ENCODE measurements at regions not wholly inside any gene's neighbourhood (a gene's known extent, or its start where the extent isn't known, plus 50 kb on each side); places are given as distances from the start of the nearest gene placed in this dataset.

- DNase-seq: no peak
Measured at GRCh38 chr1:83718338-83718737, 280.6 kb downstream of the TTLL7 start.

DNA sequence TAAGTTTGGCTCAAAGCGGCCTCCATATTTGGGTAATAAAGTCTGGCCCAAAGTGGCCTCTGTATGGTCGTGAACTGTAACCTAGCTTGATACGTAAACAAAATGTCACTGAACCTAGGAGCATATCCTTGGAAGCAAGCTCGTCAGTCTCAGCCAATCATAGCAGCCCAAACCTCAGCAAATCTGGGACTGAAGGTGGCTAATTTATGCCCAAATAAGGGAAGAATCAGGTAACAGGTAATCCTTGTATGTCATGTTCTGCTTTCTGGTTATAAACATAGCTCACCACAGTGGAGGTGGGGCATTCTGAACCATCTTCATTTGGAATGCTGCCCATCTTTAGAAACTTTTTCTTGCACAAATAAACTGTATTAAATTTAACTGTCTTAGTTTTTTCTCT, 281.1 kb downstream of the TTLL7 start:
- no peak for DNase-seq

DNA sequence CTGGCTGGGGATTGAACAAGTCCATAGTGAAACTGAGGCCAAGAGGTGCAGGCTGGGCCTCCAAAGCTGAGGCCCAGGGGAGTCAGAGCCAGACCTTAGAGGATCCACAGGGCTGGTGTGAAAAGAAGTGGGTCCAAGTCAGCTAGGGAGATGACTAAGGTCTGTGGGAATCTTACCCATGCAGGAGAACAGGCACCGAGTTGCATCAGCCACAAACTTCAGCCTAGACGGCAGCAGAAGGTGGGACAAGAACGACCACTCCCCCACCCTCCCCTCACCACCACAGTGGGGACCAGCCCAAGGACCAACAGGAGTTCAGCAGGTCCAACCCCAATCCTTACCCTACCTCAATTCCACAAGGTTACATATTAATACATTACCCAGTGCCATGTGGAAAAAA, 282.3 kb downstream of the TTLL7 start:
- DNase-seq: no peak

- no peak for DNase-seq
Measured at GRCh38 chr1:83715550-83715949, 283.4 kb downstream of the TTLL7 start.

GRCh38 chr1:83709662-83710061, 289.3 kb downstream of the TTLL7 start:
- no peak for DNase-seq

- no peak for DNase-seq
Measured at GRCh38 chr1:83706354-83706938, 292.5 kb downstream of the TTLL7 start.

GRCh38 chr1:83705091-83705490, 293.8 kb downstream of the TTLL7 start:
- DNase-seq: no peak

DNA sequence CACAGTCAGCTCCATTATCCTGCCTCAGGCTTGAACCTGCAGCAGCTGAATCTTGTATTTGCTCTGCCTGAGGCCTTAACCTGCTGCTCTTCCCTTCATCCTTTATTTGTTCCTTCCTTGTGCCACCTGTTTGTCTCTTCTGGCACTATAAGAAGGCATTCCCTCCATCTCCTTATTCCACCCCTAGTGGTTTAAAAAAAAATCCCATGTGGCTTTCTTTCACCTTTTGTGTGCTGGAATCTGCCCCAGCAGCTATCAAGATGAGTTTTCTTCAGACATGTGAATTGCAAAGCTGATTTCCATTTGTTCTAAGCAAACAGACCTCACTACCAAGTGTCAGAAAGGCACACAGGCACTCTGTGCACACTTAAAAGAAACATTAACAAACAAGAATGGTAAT, 294.6 kb downstream of the TTLL7 start:
- DNase-seq: no peak

GRCh38 chr1:83702356-83702755, 296.6 kb downstream of the TTLL7 start:
- no peak for DNase-seq

DNA sequence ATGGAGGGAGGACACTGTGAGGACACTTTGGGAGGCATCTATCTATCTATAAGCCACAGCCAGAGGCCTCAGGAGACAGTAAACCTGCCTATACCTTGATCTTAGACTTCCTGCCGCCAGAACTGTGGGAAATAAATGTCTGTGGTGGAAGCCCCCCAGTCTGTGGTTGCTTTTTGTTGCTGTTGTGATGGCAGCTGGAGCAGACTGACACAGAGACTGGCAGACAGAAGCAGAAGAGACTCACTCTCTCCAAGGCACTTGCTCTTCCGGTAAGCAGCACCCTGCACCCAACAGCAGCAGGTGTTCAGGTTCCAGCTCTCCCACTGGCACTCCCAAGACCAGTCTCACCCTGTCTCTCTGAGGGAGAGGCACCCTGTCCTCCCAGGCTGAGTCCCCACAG, 297.6 kb downstream of the TTLL7 start:
- no peak for DNase-seq

GRCh38 chr1:83698644-83699043, 300.3 kb downstream of the TTLL7 start:
- no peak for DNase-seq

GRCh38 chr1:83697961-83698360, 301.0 kb downstream of the TTLL7 start:
- DNase-seq: no peak

DNA sequence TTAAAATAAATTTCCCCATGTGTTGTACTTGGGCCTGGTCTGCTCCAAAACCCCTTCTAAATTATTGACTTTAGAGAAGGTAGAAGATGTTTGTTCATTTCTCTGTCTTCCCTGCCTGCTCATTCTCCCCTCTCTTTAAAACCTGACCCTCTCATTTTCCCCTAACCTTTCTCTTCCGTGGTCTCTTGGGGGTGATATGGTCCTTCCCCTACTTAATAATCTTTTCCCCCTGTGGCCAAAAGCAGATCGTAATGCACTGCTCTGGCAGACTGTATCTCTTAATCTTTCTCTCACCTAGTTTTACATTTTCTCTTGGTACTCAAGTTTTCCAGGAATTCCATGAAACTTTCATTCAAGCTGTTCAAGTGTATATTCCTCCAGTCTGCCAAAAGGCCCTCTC, 301.7 kb downstream of the TTLL7 start:
- no peak for DNase-seq

GRCh38 chr1:83694449-83694848, 304.5 kb downstream of the TTLL7 start:
- no peak for DNase-seq

- DNase-seq: no peak
Measured at GRCh38 chr1:83693427-83694126, 305.4 kb downstream of the TTLL7 start.

GRCh38 chr1:83692524-83693381, 306.2 kb downstream of the TTLL7 start:
- DNase-seq: peak in 1 of 2 donors; percentile 13

DNA sequence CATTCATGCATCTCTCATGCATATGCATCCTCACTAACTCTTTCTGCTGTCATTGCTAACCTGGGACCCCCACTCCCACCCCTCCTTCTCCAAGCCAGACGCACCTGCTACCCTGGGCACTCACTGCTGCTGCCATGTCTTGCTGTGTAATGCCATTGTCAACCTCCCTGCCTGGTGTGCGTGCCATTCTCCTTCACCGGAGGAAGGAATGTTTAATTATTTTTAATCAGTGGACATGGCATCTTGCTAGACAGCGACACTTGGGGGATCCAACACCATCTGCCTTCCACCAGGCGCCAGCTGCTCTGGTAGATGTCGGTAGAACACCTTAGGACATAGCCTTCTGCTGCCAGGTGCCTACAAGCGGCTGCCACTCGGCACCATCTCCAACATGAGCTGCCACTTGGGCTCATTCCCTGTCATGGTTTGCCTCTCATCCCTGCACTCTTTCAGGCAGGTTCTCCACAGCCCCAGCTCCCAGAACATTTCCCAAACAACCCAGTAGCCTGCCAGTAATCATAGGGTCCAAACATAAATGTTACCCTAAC, 306.9 kb downstream of the TTLL7 start:
- no peak for DNase-seq

GRCh38 chr1:83689921-83690868, 308.7 kb downstream of the TTLL7 start:
- DNase-seq: no peak

DNA sequence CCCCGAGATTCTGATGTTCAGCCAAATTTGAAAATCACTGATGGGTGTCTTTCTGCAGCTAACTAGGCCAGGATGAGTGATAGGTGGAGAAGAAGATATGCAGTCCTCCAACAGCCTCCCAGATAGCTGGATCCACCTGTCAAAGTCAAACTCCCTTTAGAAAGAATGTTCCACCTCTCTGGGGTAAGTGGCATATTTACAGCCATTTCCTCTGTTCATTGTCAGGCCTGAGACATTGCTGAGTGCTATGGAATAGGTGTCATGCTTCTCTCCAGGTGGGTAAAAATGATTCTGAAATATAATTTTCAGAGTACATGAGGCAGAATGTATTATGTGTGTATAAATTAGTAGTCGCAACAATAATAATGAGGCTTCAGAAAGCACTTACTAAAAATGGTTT, 316.8 kb downstream of the TTLL7 start:
- DNase-seq: no peak

DNA sequence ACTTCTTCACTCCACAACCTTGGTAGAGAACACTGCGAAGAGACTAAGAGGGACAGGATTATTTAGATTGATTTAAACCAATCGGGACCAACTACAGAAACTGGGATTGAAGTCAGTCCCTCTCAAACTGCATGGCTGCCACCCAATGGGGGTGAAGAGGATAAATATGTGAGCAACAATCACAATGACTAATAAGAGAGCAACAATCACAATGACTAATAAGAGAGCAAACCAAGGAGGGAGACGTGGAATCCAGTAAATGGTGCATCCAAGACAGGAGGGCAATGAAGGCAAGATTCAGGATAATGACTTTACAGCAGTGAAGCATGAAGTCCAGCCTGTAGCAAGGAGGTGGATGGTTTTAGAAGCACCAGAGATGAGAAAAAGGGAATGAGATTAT, 322.8 kb downstream of the TTLL7 start:
- DNase-seq: no peak

GRCh38 chr1:83673312-83673711, 325.6 kb downstream of the TTLL7 start:
- no peak for DNase-seq

- no peak for DNase-seq
Measured at GRCh38 chr1:83671586-83671985, 327.3 kb downstream of the TTLL7 start.
